PFSK-1 (cell line): ENCODE measurements at regions not wholly inside any gene's neighbourhood (a gene's known extent, or its start where the extent isn't known, plus 50 kb on each side); places are given as distances from the start of the nearest gene placed in this dataset.

Experiments
- FOXP2 ChIP-seq: optimal IDR thresholded peaks from 2 replicates; pipeline ENCODE3; 2011; ENCODE audit warnings: borderline replicate concordance, control low read depth, inconsistent platforms; ENCODE audit not compliant: insufficient read depth; ENCODE audit errors: extremely low read length, extremely low read depth
- POLR2AphosphoS5 ChIP-seq: IDR thresholded peaks from 2 replicates; pipeline ENCODE4 v1.6.1; 2012; ENCODE audit warnings: low read depth, mild to moderate bottlenecking, control low read depth, low read length, moderate library complexity
- SIN3A ChIP-seq: IDR thresholded peaks from 2 replicates; pipeline ENCODE4 v1.6.1; 2012; ENCODE audit warnings: mild to moderate bottlenecking, low read length, moderate library complexity, borderline replicate concordance; ENCODE audit not compliant: insufficient read depth
- TAF1 ChIP-seq: IDR thresholded peaks from 2 replicates; pipeline ENCODE4 v1.6.1; 2012; ENCODE audit warnings: low read length, control low read depth, borderline replicate concordance; ENCODE audit not compliant: insufficient read depth
- TF ChIP-seq, protein P1 (sequence below), 2 experiments: IDR thresholded peaks; 2 replicates each; pipeline versions ENCODE4 v1.6.1 to v1.8.0; 2011 to 2012; ENCODE audit warnings: low read depth in 2 of 2, low read length in 2 of 2, control low read depth in 1 of 2, inconsistent platforms in 1 of 2, mild to moderate bottlenecking in 1 of 2, moderate library complexity in 1 of 2; ENCODE audit not compliant: insufficient read depth in 1 of 2

DNA sequence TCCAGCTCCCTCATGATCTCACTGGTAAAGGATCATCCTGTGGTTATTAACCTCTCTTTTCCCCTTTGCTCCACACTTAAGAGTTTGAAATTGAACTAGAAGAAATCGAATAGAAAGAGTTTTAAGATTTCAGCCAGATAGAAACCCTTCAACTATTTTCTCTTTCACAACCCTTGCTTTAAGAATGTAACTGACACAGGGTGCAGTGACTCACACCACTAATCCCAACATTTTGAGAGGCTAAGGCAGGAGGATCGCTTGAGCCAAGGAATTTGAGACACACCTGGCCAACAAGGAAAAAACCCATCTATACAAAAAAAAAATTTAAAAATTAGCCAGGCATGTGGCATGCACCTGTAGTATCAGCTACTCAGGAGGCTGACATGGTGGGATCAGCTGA is 150.7 kb upstream of the NLGN4Y start:
- TF ChIP-seq POLR2AphosphoS5 (no peak), TAF1 (no peak), FOXP2 (no peak), SIN3A (no peak)
- TF ChIP-seq, protein P1, sequence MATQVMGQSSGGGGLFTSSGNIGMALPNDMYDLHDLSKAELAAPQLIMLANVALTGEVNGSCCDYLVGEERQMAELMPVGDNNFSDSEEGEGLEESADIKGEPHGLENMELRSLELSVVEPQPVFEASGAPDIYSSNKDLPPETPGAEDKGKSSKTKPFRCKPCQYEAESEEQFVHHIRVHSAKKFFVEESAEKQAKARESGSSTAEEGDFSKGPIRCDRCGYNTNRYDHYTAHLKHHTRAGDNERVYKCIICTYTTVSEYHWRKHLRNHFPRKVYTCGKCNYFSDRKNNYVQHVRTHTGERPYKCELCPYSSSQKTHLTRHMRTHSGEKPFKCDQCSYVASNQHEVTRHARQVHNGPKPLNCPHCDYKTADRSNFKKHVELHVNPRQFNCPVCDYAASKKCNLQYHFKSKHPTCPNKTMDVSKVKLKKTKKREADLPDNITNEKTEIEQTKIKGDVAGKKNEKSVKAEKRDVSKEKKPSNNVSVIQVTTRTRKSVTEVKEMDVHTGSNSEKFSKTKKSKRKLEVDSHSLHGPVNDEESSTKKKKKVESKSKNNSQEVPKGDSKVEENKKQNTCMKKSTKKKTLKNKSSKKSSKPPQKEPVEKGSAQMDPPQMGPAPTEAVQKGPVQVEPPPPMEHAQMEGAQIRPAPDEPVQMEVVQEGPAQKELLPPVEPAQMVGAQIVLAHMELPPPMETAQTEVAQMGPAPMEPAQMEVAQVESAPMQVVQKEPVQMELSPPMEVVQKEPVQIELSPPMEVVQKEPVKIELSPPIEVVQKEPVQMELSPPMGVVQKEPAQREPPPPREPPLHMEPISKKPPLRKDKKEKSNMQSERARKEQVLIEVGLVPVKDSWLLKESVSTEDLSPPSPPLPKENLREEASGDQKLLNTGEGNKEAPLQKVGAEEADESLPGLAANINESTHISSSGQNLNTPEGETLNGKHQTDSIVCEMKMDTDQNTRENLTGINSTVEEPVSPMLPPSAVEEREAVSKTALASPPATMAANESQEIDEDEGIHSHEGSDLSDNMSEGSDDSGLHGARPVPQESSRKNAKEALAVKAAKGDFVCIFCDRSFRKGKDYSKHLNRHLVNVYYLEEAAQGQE (IDR thresholded peaks at IDR 0.05; ENCODE audit: insufficient read depth in 1 of 2, low read depth in 2 of 2, low read length in 2 of 2): no peak

DNA sequence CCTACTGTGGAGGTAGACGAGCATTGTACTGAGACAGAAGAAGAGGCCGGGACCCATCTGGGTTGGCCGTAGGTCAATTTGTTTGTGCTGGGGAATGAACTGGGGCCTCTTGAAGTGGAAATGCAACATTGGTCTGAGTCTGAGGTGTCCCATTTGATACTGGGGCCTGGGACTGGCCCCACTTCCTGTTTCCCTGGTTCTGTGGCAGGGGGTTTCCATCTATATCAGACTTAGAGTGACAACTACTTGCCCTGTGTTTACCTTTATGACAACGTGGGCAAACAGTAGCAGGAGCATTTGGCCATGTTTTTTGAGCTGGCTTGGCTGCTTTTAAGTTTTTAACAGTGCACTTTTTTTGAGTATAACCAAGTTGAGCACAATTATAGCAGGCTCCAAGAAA is 146.1 kb upstream of the NLGN4Y start:
- no peak for TF ChIP-seq POLR2AphosphoS5
- TF ChIP-seq TAF1: no peak
- no peak for TF ChIP-seq SIN3A
- TF ChIP-seq FOXP2: no peak
- TF ChIP-seq, protein P1 (IDR thresholded peaks at IDR 0.05; ENCODE audit: insufficient read depth in 1 of 2, low read depth in 2 of 2, low read length in 2 of 2): no peak

DNA sequence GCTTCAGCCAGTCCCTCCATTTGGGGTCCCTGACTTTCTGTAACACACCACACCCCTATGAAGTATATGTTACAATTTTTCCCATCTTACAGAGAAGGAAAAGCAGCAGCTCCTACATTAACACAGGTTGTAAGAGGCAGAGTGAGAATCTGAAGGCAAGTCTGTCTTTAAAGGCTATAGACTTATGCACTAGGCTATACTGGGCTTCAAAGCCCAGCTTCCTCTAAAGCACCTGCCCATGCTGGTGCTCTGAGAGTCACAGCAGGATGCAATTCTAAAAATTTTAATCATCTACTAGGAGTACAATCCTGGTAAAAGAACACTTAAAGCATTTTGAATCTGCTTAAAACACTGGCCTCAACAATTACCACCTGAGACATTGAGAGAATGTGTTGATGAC is 113.0 kb upstream of the NLGN4Y start:
- TF ChIP-seq FOXP2 (no peak), SIN3A (no peak), POLR2AphosphoS5 (no peak), TAF1 (no peak)
- TF ChIP-seq, protein P1 (IDR thresholded peaks at IDR 0.05; ENCODE audit: insufficient read depth in 1 of 2, low read depth in 2 of 2, low read length in 2 of 2): no peak

DNA sequence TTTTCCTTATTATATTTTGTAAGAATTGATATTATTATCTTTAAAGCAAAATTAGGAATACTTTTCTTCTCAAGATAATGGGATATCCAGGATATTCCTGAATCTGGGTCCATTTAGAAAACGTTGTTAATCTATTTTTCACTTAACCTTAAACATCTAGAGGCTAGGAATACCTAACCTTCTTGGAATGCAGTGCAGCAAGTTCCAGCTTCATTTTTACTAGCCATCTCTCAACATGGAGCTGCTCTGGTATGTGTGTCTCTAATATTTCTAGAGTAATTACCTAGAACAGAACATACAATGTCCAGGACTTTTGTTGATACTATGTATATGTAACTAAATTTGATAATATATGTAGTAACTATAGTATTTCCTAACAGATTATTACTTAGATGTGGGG is 87.8 kb upstream of the NLGN4Y start:
- TF ChIP-seq POLR2AphosphoS5 (no peak), SIN3A (no peak), FOXP2 (no peak), TAF1 (no peak)
- TF ChIP-seq, protein P1 (IDR thresholded peaks at IDR 0.05; ENCODE audit: insufficient read depth in 1 of 2, low read depth in 2 of 2, low read length in 2 of 2): no peak

DNA sequence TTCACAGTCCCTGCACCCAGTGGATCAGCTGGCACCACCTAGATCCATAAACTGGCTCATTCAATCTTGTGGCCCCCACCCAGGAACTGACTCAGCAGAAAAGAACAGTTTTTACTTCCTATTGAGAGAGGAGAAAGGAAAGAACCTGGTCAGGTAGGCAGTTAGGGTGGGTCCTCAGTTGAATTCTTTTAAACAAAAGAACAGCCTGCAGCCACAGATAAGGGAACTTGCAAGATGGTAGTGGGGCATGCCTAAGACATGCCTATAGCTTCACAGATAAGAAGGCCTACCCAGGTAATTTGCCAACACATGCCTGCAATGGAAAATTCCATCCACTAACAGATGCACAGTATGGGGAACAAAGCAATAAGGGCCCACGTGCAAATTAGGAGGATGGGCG is 86.7 kb upstream of the NLGN4Y start:
- TF ChIP-seq TAF1 (no peak), SIN3A (no peak), POLR2AphosphoS5 (no peak), FOXP2 (no peak)
- TF ChIP-seq, protein P1 (IDR thresholded peaks at IDR 0.05; ENCODE audit: insufficient read depth in 1 of 2, low read depth in 2 of 2, low read length in 2 of 2): no peak
